Renal cortical epithelial cell (primary cell): ENCODE measurements at regions not wholly inside any gene's neighbourhood (a gene's known extent, or its start where the extent isn't known, plus 50 kb on each side); places are given as distances from the start of the nearest gene placed in this dataset.
A peak's percentile ranks its signal among the peaks of the same experiment; 100 is the strongest.

Source experiments
- DNase-seq: peaks from one replicate; pipeline ENCODE4 v3.0.0-alpha.2; 2011; ENCODE audit warnings: low read depth

GRCh38 chr4:62260254-62260653 lies 1060.1 kb downstream of the ADGRL3 start:
- no peak for DNase-seq

- no peak for DNase-seq
Measured at GRCh38 chr4:62256479-62256878, 1056.4 kb downstream of the ADGRL3 start.

- DNase-seq = no peak
Measured at GRCh38 chr4:62252728-62253127, 1052.6 kb downstream of the ADGRL3 start.

GRCh38 chr4:62250100-62250499 lies 1050.0 kb downstream of the ADGRL3 start:
- no peak for DNase-seq

- no peak for DNase-seq
Measured at GRCh38 chr4:62243895-62244294, 1043.8 kb downstream of the ADGRL3 start.

- DNase-seq = no peak
Measured at GRCh38 chr4:62235911-62236310, 1035.8 kb downstream of the ADGRL3 start.

GRCh38 chr4:62232814-62233213 lies 1032.7 kb downstream of the ADGRL3 start:
- no peak for DNase-seq

GRCh38 chr4:62231994-62232393 lies 1031.9 kb downstream of the ADGRL3 start:
- DNase-seq = no peak

GRCh38 chr4:62226082-62226481 lies 1026.0 kb downstream of the ADGRL3 start:
- DNase-seq = no peak

GRCh38 chr4:62222121-62222520 lies 1022.0 kb downstream of the ADGRL3 start:
- DNase-seq = no peak

GRCh38 chr4:62210486-62210885 lies 1010.4 kb downstream of the ADGRL3 start:
- DNase-seq = peak; percentile 6

- DNase-seq = no peak
Measured at GRCh38 chr4:62209757-62210485, 1009.8 kb downstream of the ADGRL3 start.

GRCh38 chr4:62208921-62209320 lies 1008.8 kb downstream of the ADGRL3 start:
- DNase-seq = no peak

- no peak for DNase-seq
Measured at GRCh38 chr4:62204136-62204535, 1004.0 kb downstream of the ADGRL3 start.

GRCh38 chr4:62199291-62199810 lies 999.2 kb downstream of the ADGRL3 start:
- no peak for DNase-seq

- no peak for DNase-seq
Measured at GRCh38 chr4:62196338-62196737, 996.2 kb downstream of the ADGRL3 start.

GRCh38 chr4:62194342-62194741 lies 994.2 kb downstream of the ADGRL3 start:
- DNase-seq = peak; percentile 1

GRCh38 chr4:62193761-62194160 lies 993.6 kb downstream of the ADGRL3 start:
- DNase-seq = peak; percentile 2

GRCh38 chr4:62191451-62192240 lies 991.5 kb downstream of the ADGRL3 start:
- no peak for DNase-seq

GRCh38 chr4:62170235-62170634 lies 970.1 kb downstream of the ADGRL3 start:
- no peak for DNase-seq

GRCh38 chr4:62168681-62169080 lies 968.6 kb downstream of the ADGRL3 start:
- DNase-seq = no peak

GRCh38 chr4:62162606-62163005 lies 962.5 kb downstream of the ADGRL3 start:
- DNase-seq = no peak

GRCh38 chr4:62161446-62161845 lies 961.3 kb downstream of the ADGRL3 start:
- no peak for DNase-seq
